Chondrocyte (in vitro differentiated cells): ENCODE measurements at regions not wholly inside any gene's neighbourhood (a gene's known extent, or its start where the extent isn't known, plus 50 kb on each side); places are given as distances from the start of the nearest gene placed in this dataset.

Experiments
- DNase-seq: peaks from one replicate; pipeline ENCODE4 v3.0.0; 2021; ENCODE audit warnings: mixed read lengths, low spot score
- H3K27ac Mint-ChIP-seq: one replicate; pipeline ENCODE4 v1.8.0; 2021; ENCODE audit warnings: mild to moderate bottlenecking, moderate library complexity, mixed read lengths; ENCODE audit not compliant: unreplicated experiment
- H3K27me3 Mint-ChIP-seq: 2 replicates; pipeline ENCODE4 v1.8.0; 2021; ENCODE audit warnings: low read depth, mixed read lengths
- H3K36me3 Mint-ChIP-seq: 2 replicates; pipeline ENCODE4 v1.8.0; 2021; ENCODE audit warnings: low read depth, mixed read lengths
- H3K4me1 Mint-ChIP-seq: 2 replicates; pipeline ENCODE4 v1.8.0; 2021; ENCODE audit warnings: low read depth, mild to moderate bottlenecking, mixed read lengths
- H3K4me3 Mint-ChIP-seq: one replicate; pipeline ENCODE4 v1.8.0; 2021; ENCODE audit warnings: mild to moderate bottlenecking, moderate library complexity, mixed read lengths; ENCODE audit not compliant: unreplicated experiment
- H3K9me3 Mint-ChIP-seq: 2 replicates; pipeline ENCODE4 v1.8.0; 2021; ENCODE audit warnings: low read depth, mixed read lengths
- TF ChIP-seq, protein P1 (sequence below): fragments of 200-600 bp; sonication (generic); IDR thresholded peaks from 2 replicates; pipeline ENCODE4 v1.5.0; 2021; ENCODE audit warnings: antibody characterized with exemption, mild to moderate bottlenecking, moderate library complexity

- Mint-ChIP-seq H3K36me3 (no peaks in the 10 kb centered on the region), H3K27ac (no peak overlapping the region), H3K9me3 (no peaks in the 10 kb centered on the region), H3K27me3 (no peaks in the 10 kb centered on the region), H3K4me1 (no peaks in the 10 kb centered on the region), H3K4me3 (no peak overlapping the region)
- TF ChIP-seq, protein P1, sequence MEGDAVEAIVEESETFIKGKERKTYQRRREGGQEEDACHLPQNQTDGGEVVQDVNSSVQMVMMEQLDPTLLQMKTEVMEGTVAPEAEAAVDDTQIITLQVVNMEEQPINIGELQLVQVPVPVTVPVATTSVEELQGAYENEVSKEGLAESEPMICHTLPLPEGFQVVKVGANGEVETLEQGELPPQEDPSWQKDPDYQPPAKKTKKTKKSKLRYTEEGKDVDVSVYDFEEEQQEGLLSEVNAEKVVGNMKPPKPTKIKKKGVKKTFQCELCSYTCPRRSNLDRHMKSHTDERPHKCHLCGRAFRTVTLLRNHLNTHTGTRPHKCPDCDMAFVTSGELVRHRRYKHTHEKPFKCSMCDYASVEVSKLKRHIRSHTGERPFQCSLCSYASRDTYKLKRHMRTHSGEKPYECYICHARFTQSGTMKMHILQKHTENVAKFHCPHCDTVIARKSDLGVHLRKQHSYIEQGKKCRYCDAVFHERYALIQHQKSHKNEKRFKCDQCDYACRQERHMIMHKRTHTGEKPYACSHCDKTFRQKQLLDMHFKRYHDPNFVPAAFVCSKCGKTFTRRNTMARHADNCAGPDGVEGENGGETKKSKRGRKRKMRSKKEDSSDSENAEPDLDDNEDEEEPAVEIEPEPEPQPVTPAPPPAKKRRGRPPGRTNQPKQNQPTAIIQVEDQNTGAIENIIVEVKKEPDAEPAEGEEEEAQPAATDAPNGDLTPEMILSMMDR, result no peak
- DNase-seq, result no peak
Observed at GRCh38 chr15:36390491-36390890, 188.9 kb upstream of the CDIN1 start.

GRCh38 chr15:36392676-36393266, 186.7 kb upstream of the CDIN1 start:
- no peaks in the 10 kb centered on the region for H3K27me3 Mint-ChIP-seq
- no peak for DNase-seq
- TF ChIP-seq, protein P1, result no peak
- H3K4me1 Mint-ChIP-seq, result no peaks in the 10 kb centered on the region
- no peak overlapping the region for H3K27ac Mint-ChIP-seq
- no peak overlapping the region for H3K4me3 Mint-ChIP-seq
- no peaks in the 10 kb centered on the region for H3K9me3 Mint-ChIP-seq
- no peaks in the 10 kb centered on the region for H3K36me3 Mint-ChIP-seq

- TF ChIP-seq, protein P1, result no peak
- H3K27me3 Mint-ChIP-seq, result no peaks in the 10 kb centered on the region
- no peak for DNase-seq
- no peaks in the 10 kb centered on the region for H3K36me3 Mint-ChIP-seq
- H3K4me1 Mint-ChIP-seq, result no peaks in the 10 kb centered on the region
- no peaks in the 10 kb centered on the region for H3K9me3 Mint-ChIP-seq
- H3K27ac Mint-ChIP-seq, result no peak overlapping the region
- H3K4me3 Mint-ChIP-seq, result no peak overlapping the region
Observed at GRCh38 chr15:36398212-36398611, 181.2 kb upstream of the CDIN1 start.

GRCh38 chr15:36399276-36399675, 180.2 kb upstream of the CDIN1 start:
- no peaks in the 10 kb centered on the region for H3K36me3 Mint-ChIP-seq
- TF ChIP-seq, protein P1, result no peak
- H3K9me3 Mint-ChIP-seq, result no peaks in the 10 kb centered on the region
- no peak overlapping the region for H3K27ac Mint-ChIP-seq
- H3K4me1 Mint-ChIP-seq, result no peaks in the 10 kb centered on the region
- DNase-seq, result no peak
- no peak overlapping the region for H3K4me3 Mint-ChIP-seq
- no peaks in the 10 kb centered on the region for H3K27me3 Mint-ChIP-seq

DNA sequence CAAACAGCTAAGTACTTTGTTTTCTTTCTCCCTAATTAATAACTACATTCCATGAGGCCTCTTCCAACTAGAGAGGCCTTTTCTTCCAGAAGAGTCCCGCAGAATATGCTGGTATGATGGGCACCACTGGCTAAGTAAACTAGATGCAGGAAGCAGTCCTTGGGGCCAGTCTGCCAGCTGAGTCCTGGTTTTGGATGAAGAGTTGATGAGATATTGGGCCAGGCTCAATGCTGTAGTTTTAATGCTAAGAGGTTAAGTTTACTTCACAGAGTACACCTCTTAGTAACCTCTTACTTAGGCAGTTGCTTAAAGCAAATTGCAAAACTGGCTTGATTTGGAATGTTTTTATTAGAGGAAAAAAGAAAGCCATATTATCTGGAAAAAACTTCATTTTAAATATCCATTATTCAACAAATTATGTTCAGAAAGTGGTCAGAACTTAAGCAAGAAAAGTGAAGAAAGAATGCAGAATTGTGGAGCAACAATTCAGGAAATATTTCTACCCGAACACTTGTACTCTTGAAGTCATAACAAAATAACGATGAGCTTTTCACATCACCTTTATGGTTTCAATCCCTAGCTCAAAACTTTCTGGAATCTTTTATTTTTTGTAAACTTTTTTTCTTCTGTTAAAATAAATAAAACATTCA, 178.4 kb upstream of the CDIN1 start:
- no peaks in the 10 kb centered on the region for H3K27me3 Mint-ChIP-seq
- no peak overlapping the region for H3K4me3 Mint-ChIP-seq
- H3K27ac Mint-ChIP-seq, result no peak overlapping the region
- TF ChIP-seq, protein P1, result no peak
- H3K4me1 Mint-ChIP-seq, result peaks cover 3% of the 10 kb centered on the region
- H3K36me3 Mint-ChIP-seq, result no peaks in the 10 kb centered on the region
- H3K9me3 Mint-ChIP-seq, result no peaks in the 10 kb centered on the region
- DNase-seq, result no peak
